Prostate gland (tissue), 2 donors: ENCODE measurements at regions not wholly inside any gene's neighbourhood (a gene's known extent, or its start where the extent isn't known, plus 50 kb on each side); places are given as distances from the start of the nearest gene placed in this dataset.

Experiments
- DNase-seq: peaks from one replicate; pipeline ENCODE4 v3.0.0-alpha.2; 2019; ENCODE audit warnings: low spot score
- H3K27ac ChIP-seq, 2 donors: fragments of 200-600 bp; sonication (generic); 2 replicates each; pipeline ENCODE4 v1.5.1; 2017 to 2019
- H3K27me3 ChIP-seq: fragments of 200-600 bp; sonication (generic); replicated peaks from 2 replicates; pipeline ENCODE4 v1.5.1; 2019; ENCODE audit not compliant: insufficient read depth
- H3K36me3 ChIP-seq, 2 donors: fragments of 200-600 bp; sonication (generic); 1 replicate in 1 of 2; 2 replicates in 1 of 2; pipeline versions ENCODE4 v1.5.1 to v1.8.1; 2017 to 2019
- H3K4me1 ChIP-seq: fragments of 200-600 bp; sonication (generic); replicated peaks from 2 replicates; pipeline ENCODE4 v1.5.1; 2019
- H3K4me3 ChIP-seq, 2 donors: fragments of 200-600 bp; sonication (generic); 2 replicates each; pipeline ENCODE4 v1.5.1; 2017 to 2019
- H3K9me3 ChIP-seq: fragments of 200-600 bp; sonication (generic); 2 replicates; pipeline ENCODE4 v1.5.1; 2017
- POLR2A ChIP-seq: fragments of 450-650 bp; IDR thresholded peaks from one replicate; pipeline ENCODE4 v1.6.1; 2016; ENCODE audit warnings: antibody characterized with exemption, mild to moderate bottlenecking
- POLR2AphosphoS5 ChIP-seq: sonication (generic); formaldehyde crosslinking; IDR thresholded peaks from one replicate; pipeline ENCODE4 v1.6.1; 2017; ENCODE audit warnings: antibody characterized with exemption
- WGBS: methylation state at CpG from one replicate; pipeline ENCODE4 v1.1.5; 2018; 5-methylcytosine and 5-hydroxymethylcytosine counted together
- intact Hi-C: fragments of 100-400 bp; cut with DNase I; formaldehyde crosslinking; loops from one replicate; pipeline ENCODE4 v1.14.2; 2022
- TF ChIP-seq, protein P1 (sequence below), 4 experiments: fragments of 200-600 bp in 2 of 4; fragments of 450-650 bp in 2 of 4; sonication (generic) in 2 of 4; IDR thresholded peaks; 1 replicate in 3 of 4; 2 replicates in 1 of 4; pipeline ENCODE4 v1.5.1; 2016 to 2019; ENCODE audit warnings: antibody characterized with exemption in 4 of 4, mild to moderate bottlenecking in 2 of 4, moderate library complexity in 2 of 4

DNA sequence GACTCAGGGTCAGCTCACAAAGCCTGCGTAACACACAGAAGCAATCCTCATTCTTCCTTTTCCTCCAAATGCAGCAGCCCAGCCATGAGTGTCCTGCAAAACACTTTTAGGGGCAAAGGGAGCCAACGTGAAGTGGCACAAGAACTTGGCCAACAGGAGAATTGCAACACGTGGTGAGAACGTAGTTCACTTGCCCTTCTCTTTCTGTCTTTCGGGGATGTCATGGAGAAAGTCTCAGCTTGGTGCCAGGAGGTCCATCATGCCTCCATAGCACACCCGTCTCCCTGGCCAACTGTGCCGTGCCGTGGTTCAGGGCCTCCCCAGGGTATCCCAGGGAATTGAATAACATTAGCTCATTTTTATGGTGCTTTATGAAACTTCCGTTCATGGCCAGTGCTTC lies 98.5 kb upstream of the ANO1 start:
- Histone ChIP-seq H3K4me3 (no peak overlapping the region), H3K27me3 (no peaks in the 10 kb centered on the region), H3K4me1 (no peaks in the 10 kb centered on the region), H3K27ac (no peak overlapping the region), H3K9me3 (no peaks in the 10 kb centered on the region), H3K36me3 (no peaks in the 10 kb centered on the region)
- 75% methylated on average over 9 of the region's 9 CpGs for WGBS
- no peak for TF ChIP-seq POLR2AphosphoS5
- TF ChIP-seq, protein P1, sequence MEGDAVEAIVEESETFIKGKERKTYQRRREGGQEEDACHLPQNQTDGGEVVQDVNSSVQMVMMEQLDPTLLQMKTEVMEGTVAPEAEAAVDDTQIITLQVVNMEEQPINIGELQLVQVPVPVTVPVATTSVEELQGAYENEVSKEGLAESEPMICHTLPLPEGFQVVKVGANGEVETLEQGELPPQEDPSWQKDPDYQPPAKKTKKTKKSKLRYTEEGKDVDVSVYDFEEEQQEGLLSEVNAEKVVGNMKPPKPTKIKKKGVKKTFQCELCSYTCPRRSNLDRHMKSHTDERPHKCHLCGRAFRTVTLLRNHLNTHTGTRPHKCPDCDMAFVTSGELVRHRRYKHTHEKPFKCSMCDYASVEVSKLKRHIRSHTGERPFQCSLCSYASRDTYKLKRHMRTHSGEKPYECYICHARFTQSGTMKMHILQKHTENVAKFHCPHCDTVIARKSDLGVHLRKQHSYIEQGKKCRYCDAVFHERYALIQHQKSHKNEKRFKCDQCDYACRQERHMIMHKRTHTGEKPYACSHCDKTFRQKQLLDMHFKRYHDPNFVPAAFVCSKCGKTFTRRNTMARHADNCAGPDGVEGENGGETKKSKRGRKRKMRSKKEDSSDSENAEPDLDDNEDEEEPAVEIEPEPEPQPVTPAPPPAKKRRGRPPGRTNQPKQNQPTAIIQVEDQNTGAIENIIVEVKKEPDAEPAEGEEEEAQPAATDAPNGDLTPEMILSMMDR (IDR thresholded peaks at IDR 0.05) = no peak
- no peak for TF ChIP-seq POLR2A
- no peak for DNase-seq
- intact Hi-C loops = no loop called here

DNA sequence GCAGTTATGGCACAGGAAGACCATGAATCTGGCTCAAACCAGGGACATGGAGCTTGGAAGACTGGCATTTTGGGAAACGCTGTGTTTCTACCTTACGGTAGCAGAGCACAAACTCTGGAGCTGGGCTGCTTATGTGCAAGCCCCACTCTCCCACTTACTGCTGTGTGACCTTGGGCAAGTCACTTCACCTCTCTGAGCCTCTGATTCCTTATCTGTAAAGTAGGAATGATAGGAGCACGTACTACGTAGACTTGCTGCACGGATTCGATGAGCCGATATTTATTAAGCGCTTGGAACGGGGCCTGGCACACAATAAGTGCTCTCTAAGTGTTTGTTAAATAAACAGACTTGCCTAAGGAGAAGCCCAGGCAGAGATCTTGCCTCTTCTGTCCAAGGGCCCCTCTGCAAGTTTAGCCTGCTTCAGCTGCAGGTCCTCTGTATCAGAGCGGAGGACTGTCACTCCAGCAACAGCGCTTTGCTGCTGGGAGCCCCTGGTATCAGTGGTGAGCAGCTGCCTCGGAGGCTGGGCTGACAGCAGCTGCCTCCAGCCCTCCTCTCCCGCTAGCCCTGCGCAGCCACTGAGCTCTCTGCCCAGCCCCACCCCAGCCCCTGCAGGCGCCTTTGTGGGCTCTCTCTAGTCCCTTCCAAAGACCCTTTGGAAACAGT lies 96.9 kb upstream of the ANO1 start:
- peaks cover 12% of the 10 kb centered on the region for H3K27me3 ChIP-seq
- no peaks in the 10 kb centered on the region for H3K36me3 ChIP-seq
- 59% methylated on average over 15 of the region's 15 CpGs for WGBS
- TF ChIP-seq, protein P1 (IDR thresholded peaks at IDR 0.05) = no peak
- TF ChIP-seq POLR2AphosphoS5 (no peak), POLR2A (no peak)
- peaks cover 4% of the 10 kb centered on the region for H3K4me1 ChIP-seq
- no peak overlapping the region for H3K27ac ChIP-seq
- no peak for DNase-seq
- H3K4me3 ChIP-seq = no peak overlapping the region
- H3K9me3 ChIP-seq = no peaks in the 10 kb centered on the region
- intact Hi-C loops = no loop called here

DNA sequence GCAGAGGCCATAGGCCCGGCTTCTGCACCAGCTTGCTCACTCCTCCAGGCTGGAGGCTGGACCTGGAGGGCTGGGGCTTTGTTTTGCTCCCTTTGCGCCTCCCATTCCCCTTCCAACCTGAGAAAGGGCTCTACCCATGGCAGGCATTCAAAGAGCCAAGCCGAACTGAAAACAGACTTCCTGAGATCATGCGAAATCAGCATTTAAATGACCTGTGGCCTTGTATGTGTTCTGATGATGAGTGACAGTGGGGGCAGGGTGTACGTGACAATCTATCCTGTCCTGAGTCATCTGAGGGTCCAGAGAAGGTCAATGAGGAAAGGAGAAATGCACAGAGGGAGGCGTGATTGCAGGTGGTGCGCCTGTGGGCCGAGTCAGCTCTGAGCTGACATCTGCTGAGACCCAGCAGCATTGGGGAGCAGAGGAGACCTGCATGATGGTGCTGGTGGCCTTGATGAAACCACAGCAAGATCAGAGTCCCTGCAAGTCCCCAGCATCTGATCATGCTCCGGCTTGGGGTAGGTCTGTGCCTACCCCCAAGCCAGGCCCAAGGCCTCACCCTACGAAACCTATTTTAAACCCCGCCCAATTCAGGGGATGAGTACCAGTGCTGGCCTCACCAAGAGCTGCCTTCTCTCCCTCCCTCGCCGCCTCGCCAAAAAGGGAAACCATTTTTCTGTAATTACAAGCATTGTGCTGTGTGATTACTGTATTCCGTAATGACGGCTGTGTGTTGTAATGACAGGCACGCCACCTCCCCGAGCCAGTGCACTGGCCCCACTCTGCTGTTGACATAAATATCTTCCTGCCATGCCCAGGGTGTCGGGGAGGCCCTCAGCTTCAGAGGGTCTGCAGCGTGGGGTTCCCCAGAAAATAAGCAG lies 95.2 kb upstream of the ANO1 start:
- H3K4me1 ChIP-seq = peaks cover 4% of the 10 kb centered on the region
- intact Hi-C loops = no loop called here
- WGBS = 94% methylated on average over 20 of the region's 20 CpGs
- H3K36me3 ChIP-seq = no peaks in the 10 kb centered on the region
- H3K9me3 ChIP-seq = no peaks in the 10 kb centered on the region
- no peak for TF ChIP-seq POLR2AphosphoS5
- TF ChIP-seq POLR2A = no peak
- TF ChIP-seq, protein P1 (IDR thresholded peaks at IDR 0.05) = no peak
- no peak overlapping the region for H3K27ac ChIP-seq
- no peak overlapping the region for H3K4me3 ChIP-seq
- DNase-seq = no peak
- H3K27me3 ChIP-seq = peaks cover 12% of the 10 kb centered on the region

DNA sequence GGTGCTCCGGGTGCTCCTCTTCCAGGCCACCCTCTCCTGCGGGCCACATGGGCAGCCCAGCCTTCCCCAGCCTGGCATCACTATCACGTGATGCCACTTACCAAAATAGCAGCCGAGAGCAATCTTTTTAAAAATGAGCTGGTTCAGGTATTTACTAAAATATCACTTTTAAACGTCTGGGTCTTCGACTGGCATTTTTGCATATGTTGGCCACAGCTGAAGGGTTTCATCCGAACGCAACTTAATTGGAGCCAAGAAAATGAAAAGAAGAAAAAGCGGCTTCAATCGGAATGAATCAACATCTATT lies 94.6 kb upstream of the ANO1 start:
- H3K27me3 ChIP-seq = peaks cover 12% of the 10 kb centered on the region

More for the DNA sequence above, 94.6 kb upstream of the ANO1 start:
- H3K36me3 ChIP-seq = no peaks in the 10 kb centered on the region
- WGBS = 81% methylated on average over 10 of the region's 10 CpGs
- no peaks in the 10 kb centered on the region for H3K9me3 ChIP-seq
- H3K4me3 ChIP-seq = no peak overlapping the region
- TF ChIP-seq POLR2A (no peak), POLR2AphosphoS5 (no peak)
- TF ChIP-seq, protein P1 (IDR thresholded peaks at IDR 0.05) = no peak
- peaks cover 4% of the 10 kb centered on the region for H3K4me1 ChIP-seq
- H3K27ac ChIP-seq = no peak overlapping the region
- no peak for DNase-seq
- intact Hi-C loops = no loop called here
